ENCODE measurements at regions not wholly inside any gene's neighbourhood (a gene's known extent, or its start where the extent isn't known, plus 50 kb on each side); places are given as distances from the start of the nearest gene placed in this dataset.

GRCh38 chr20:53678990-53679596 lies 85.5 kb upstream of the ZNF217 start:
- POLR2A ChIA-PET = interaction anchor here (0.8 to 1.5 kb wide), 3 partner anchors 10 to 85 kb away, joined by 3 read pairs; partner anchors contain the start of gene ZNF217
- no peak for DNase-seq (ENCODE audit: extremely low spot score)
- TF ChIP-seq LEF1 (IDR thresholded peaks at IDR 0.05; ENCODE audit: borderline replicate concordance) (no peak), L3MBTL2 (conservative IDR thresholded peaks at IDR 0.05) (no peak), PKNOX1 (IDR thresholded peaks at IDR 0.05) (no peak), FOXK2 (IDR thresholded peaks at IDR 0.05) (no peak), SP1 (IDR thresholded peaks at IDR 0.05) (no peak), FOXM1 (IDR thresholded peaks at IDR 0.05; ENCODE audit: borderline replicate concordance) (no peak), CTBP1 (IDR thresholded peaks at IDR 0.05; ENCODE audit: borderline replicate concordance) (no peak), BHLHE40 (IDR thresholded peaks at IDR 0.05; ENCODE audit: borderline replicate concordance) (no peak), TARDBP (IDR thresholded peaks at IDR 0.05) (no peak)
- CTCF ChIA-PET = interaction anchor here (0.6 to 1.2 kb wide), 3 partner anchors 9 to 587 kb away, joined by 3 to 5 read pairs (median 3); no protein-coding TSS in a partner anchor

- DNase-seq (ENCODE audit: extremely low spot score) = no peak
- CTCF ChIA-PET = interaction anchor here (0.6 to 1.2 kb wide), 2 partner anchors 9 to 20 kb away, joined by 3 to 5 read pairs; no protein-coding TSS in a partner anchor
- POLR2A ChIA-PET = interaction anchor here (0.8 to 1.5 kb wide), 2 partner anchors 9 to 84 kb away, joined by 3 read pairs; partner anchors contain the start of gene ZNF217
- TF ChIP-seq FOXM1 (IDR thresholded peaks at IDR 0.05; ENCODE audit: borderline replicate concordance) = no peak
Measured at GRCh38 chr20:53678315-53678989, 84.8 kb upstream of the ZNF217 start.

- TF ChIP-seq FOXM1 (IDR thresholded peaks at IDR 0.05; ENCODE audit: borderline replicate concordance) (no peak), SUZ12 (IDR thresholded peaks at IDR 0.05) (no peak), ZNF384 (IDR thresholded peaks at IDR 0.05) (0 out of 2 replicates have a peak, but pooled peaks have one; percentile 33)
- CTCF ChIA-PET = no interaction called here
- POLR2A ChIA-PET = interaction anchor here (1.5 kb wide), 1 partner anchor 84 kb away, joined by 3 read pairs; the partner anchor contains the start of gene ZNF217
- DNase-seq (ENCODE audit: extremely low spot score) = peak; percentile 27
Measured at GRCh38 chr20:53677447-53678314, 84.0 kb upstream of the ZNF217 start.

GRCh38 chr20:53676987-53677386 lies 83.3 kb upstream of the ZNF217 start:
- TF ChIP-seq ELF4 (IDR thresholded peaks at IDR 0.05) (no peak), FOXM1 (IDR thresholded peaks at IDR 0.05; ENCODE audit: borderline replicate concordance) (no peak), FOXK2 (IDR thresholded peaks at IDR 0.05) (no peak), SP1 (IDR thresholded peaks at IDR 0.05) (no peak), NFRKB (IDR thresholded peaks at IDR 0.05) (no peak), ZNF384 (IDR thresholded peaks at IDR 0.05) (no peak), PKNOX1 (IDR thresholded peaks at IDR 0.05) (no peak), FOXA1 (IDR thresholded peaks at IDR 0.05) (no peak), LEF1 (IDR thresholded peaks at IDR 0.05; ENCODE audit: borderline replicate concordance) (no peak), CTBP1 (IDR thresholded peaks at IDR 0.05; ENCODE audit: borderline replicate concordance) (no peak), HDGF (IDR thresholded peaks at IDR 0.05; ENCODE audit: borderline replicate concordance) (no peak), ARNT (IDR thresholded peaks at IDR 0.05) (no peak), TARDBP (IDR thresholded peaks at IDR 0.05) (no peak), L3MBTL2 (conservative IDR thresholded peaks at IDR 0.05) (no peak), SUZ12 (IDR thresholded peaks at IDR 0.05) (no peak), BHLHE40 (IDR thresholded peaks at IDR 0.05; ENCODE audit: borderline replicate concordance) (no peak)
- POLR2A ChIA-PET = no interaction called here
- CTCF ChIA-PET = no interaction called here
- DNase-seq (ENCODE audit: extremely low spot score) = no peak

GRCh38 chr20:53676519-53676822 lies 82.8 kb upstream of the ZNF217 start:
- TF ChIP-seq SUZ12 (IDR thresholded peaks at IDR 0.05) (no peak), FOXK2 (IDR thresholded peaks at IDR 0.05) (no peak), PKNOX1 (IDR thresholded peaks at IDR 0.05) (no peak), L3MBTL2 (conservative IDR thresholded peaks at IDR 0.05) (no peak), SP1 (IDR thresholded peaks at IDR 0.05) (no peak), ELF4 (IDR thresholded peaks at IDR 0.05) (no peak), LEF1 (IDR thresholded peaks at IDR 0.05; ENCODE audit: borderline replicate concordance) (no peak), HDGF (IDR thresholded peaks at IDR 0.05; ENCODE audit: borderline replicate concordance) (no peak), TARDBP (IDR thresholded peaks at IDR 0.05) (no peak), FOXA1 (IDR thresholded peaks at IDR 0.05) (no peak), CTBP1 (IDR thresholded peaks at IDR 0.05; ENCODE audit: borderline replicate concordance) (no peak)
- ChIA-PET POLR2A (no interaction called here), CTCF (no interaction called here)
- DNase-seq (ENCODE audit: extremely low spot score) = no peak
